SK-N-DZ (cell line): ENCODE measurements at regions not wholly inside any gene's neighbourhood (a gene's known extent, or its start where the extent isn't known, plus 50 kb on each side); places are given as distances from the start of the nearest gene placed in this dataset.

ENCODE experiments used
- DNase-seq: peaks from one replicate; pipeline ENCODE4 v3.0.0-alpha.2; 2015; ENCODE audit warnings: low spot score

DNA sequence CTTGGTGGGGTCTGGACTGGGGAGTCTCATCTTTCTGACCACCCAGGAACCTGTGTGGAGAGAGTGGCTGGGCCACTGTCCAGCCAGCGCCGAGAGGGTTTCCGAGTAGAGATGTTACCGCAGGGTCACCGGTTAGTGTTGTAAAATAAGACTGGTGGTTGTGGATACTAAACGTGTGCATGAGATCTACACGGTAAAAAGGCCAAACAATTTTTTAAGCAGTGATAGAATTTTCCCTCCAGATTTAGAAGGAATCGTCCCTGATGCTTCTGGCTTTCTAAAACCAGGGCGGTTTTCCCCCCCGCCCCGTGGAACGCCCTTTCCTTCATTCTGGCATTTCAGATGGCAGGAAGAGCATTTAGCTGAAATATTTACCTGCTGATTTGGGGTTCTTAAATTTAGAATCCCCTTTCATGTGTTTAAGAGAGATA is 72.6 kb upstream of the PPARA start:
- DNase-seq: no peak

DNA sequence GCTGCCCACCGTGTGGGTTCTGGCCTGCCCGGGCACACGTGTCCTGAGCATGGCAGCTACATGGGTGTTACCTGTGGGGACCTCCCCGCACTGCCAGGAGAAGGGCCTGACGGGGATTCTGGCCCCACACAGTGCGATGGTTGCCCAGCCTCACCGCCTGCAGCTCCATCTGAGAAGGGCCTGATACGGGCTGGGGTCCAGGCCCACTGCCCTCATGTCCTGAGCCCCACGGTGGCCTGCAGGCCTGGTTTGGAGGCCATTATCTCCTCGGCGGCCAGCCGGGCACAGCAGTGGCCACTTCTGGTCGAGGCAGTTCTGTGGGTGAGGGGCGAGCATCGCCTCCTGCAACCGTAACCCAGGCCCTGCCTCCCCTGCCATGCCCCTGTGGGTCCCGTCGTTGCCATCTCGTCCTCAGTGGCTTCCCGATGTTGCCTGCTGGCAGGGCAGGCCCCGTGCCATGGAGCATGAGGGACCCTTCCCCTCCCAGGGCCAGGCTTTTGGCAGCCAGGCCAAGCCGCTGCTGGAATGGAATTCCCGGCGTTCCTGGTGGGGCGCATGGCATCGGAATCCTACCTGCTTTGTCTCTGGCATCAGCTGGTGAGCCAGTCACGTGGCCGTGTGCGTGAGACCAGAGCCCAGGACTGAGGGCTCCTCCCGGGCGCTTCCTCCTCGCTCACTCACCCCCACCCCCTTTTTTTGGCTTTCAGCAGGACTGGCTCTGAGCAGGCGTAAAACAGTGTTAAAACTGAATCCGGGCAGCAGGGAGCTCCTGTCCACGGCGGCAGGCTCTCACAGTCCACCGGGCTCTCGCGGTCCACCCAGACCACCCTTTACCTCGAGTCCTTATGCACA is 71.9 kb upstream of the PPARA start:
- no peak for DNase-seq

DNA sequence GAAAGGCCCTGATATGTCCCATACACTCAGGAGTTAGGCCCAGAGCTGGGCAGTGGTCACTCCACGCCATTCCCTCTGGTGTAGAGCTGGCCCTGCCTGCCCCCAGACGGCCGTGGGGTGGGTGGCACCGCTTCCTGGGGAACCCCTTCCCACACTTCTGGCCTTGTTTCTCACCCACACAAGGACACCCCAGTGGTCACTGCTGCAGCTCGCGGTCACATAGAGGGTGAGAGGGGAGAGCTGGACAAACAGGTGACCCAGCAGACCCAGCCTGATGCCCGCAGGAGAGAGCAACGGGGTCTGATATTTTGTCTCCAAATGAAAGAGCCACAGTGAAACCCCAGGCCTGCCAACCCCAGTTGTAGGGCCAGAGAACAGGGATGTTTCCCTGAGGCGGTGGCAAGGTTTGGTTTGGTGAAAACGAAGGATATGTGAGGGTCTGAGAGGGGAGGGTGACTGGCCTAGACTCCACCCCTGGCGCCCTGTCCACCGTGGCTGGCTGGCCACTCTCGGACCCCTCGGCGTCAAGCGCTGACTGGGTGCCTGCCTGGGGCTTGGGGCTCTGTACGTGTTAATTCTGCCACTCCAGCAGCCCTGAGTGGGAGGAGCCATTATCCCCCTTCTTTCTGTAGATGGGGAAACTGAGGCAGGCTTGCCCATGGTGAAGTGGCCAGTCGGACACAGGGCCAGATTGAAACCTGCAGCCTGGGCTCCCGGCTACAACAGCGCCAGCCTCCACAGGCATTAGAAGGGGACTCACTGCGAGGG is 71.0 kb upstream of the PPARA start:
- DNase-seq: no peak

DNA sequence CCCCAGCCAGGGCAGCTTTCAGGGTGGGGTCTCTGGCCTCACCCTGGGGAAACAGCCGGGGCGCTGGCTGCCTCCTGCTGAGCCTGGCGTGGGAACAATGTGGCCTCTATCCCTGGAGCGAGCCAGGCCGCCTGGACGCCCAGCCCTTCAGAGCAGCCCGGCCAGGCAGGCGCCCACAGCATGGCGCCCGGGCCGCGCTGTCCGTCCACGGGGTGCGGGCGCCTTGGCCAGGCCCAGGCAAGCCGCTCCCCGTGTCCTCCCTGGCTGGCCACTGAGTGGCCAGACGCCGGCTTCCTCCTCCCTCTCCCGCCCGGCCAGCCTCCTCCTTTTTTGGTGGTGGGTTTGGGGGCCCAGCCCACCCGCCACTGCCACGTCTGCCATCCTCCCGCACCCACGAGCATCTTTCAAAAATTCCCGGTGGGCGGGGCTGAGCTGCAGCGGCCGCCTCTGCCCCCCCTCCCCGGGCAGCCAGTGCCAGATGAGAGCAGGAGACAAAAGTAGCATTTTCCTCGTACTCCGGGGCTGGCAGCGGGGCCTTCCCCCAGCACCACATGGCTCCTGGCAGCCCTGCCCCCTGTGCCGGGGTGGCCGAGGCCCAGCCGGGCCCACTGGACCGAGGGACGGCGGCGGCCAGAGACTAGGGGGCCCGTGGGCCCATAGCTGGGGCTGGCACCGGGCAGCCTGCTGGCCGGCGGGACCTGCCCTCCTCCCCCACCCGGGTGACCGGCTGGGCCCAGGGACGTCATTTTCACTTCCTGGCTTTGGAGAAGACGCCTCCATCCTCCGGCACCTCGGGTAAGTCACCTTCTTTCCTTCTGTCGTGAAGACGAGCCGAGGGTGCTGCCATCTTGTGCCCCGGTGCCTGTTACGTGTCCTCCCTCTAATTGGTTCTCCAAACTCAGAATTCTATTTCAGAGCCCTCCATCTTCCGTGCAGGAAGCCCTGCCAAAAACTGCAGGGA is 70.2 kb upstream of the PPARA start:
- DNase-seq: no peak

DNA sequence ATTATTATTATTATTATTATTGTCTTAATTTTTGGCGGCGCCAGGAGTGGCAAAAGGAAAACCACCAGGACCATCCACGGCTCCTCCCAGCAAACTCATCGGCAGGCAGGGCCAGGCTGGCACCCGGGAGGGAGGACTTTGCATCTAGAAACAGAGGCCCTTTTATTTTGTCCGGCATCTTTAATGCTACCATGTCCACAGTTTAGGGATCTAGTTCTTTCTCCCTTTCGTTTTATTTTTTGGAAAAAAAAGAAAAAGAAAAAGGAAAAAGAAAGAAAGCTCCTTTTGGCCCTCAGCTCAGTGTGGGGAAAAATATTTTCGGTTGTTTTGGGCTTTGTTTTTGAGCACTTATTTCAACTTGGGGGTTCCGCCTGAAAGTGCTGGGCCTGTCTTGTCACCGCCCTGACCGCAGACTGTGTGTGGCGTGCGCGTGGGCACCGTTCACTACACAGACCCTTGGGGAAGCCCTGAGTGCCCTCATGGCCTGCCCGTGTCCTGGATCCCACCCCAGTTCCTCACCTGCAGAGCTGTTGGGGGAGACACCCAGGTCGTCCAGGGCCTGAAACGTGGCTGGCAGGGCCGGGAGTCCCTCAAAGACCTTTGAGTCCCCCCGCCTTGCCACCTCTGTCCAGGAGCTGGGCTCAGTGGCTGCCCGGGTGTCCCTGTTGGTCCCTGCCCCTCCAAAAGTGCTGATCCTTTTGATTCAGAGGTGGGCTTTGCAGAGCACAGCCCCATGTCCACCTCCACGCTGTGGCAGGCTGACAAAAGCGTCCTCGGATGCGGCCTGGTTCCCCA is 69.1 kb upstream of the PPARA start:
- no peak for DNase-seq

DNA sequence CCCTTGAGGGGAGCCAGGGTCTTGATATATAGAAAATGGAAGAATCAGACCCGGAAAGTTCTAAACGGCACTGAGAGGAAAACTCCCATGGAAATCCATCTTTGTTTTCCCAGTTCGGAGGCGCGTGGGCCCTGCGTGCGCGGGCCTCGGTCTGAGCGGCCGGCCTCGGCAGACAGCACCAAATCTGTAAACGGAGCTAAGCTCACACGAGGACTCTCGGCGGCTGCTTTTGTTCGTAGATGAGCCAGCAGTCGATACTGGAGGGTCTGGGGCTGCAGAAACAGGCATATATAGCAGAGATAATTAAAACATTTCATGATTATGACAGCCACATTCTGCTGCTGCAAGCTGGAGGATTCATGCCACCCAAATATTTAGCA is 68.5 kb upstream of the PPARA start:
- no peak for DNase-seq

DNA sequence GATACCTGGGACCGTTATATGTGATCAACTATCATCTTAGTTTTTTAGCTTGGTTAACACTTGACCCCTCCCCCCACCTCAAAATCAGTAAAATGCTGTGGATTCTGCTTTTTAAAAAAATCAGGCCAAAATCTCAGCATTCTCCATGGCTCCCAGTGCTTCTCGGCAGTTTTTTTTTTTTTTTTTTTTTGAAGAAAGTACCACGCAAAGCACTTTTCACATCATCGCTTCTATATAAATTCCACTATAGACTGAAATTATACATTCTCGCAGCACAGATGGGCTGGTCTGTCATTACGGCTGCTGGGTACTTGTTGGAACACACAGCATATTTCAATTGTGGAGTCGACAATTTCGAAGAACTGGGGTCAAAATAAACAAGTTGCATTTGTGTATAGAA is 67.7 kb upstream of the PPARA start:
- no peak for DNase-seq

DNA sequence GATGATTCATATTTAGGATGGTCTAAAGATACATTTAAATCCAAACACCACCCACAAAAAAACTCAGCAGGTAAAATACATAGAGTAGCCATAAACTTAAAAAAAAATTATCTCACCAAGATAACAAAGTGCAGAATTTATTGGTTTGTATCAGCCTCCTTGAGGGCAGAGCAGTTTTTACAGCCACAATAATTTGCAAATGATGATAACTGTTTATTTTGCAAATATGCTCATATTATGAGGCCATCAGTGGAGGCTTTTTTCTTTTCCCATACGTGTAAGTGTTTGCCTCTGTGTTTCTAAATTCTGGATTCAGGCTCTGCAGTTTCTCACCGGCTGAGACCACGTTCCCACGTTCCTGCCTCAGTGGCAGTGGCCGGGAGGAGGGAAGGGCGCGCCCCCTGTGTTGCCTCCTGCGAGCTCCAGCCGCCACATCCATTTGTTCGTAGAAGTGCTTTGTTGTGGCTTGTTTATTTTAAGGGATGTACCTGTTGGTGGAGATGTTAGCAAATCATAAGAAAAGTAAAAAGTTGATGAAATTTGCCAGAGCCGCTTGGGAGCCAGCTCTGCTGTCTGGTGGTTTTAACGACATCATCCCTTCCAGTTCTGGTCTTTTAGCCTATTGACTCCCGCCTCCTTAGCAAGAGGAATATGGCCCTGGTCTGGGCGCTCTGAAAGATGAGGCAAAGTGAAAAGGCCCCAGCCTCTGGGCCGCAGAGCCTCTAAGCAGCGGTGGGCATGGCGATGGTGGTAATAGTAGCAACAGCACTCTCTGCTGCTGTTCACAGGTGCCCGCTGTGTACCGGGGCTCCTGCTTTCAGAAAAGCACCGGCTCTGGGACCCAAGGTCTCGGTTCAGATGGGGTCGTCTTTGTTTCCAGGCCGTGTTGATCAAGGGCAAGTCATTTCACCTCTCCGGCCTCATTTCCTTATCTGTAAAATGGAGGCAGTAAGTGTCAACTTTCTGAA is 66.7 kb upstream of the PPARA start:
- DNase-seq: no peak

DNA sequence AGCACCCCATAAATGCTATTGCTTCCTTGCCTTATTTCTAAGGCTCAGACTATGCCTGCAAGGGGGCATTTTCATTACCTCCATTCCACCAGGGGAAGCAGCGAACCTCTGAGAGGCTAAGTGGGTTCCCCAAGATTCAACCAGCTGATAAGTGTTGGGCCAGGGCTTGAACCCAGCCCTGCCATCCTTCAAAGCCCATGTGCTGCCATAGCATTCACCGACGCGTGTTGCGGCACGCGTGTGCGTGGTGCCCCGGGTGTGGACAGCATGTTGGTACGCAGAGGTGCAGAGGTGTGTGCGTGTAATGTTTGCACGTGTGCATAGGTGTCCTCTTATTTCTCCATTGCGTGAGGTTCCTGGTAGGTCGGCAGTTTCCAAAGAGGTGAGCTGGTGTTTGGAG is 66.0 kb upstream of the PPARA start:
- DNase-seq: no peak

DNA sequence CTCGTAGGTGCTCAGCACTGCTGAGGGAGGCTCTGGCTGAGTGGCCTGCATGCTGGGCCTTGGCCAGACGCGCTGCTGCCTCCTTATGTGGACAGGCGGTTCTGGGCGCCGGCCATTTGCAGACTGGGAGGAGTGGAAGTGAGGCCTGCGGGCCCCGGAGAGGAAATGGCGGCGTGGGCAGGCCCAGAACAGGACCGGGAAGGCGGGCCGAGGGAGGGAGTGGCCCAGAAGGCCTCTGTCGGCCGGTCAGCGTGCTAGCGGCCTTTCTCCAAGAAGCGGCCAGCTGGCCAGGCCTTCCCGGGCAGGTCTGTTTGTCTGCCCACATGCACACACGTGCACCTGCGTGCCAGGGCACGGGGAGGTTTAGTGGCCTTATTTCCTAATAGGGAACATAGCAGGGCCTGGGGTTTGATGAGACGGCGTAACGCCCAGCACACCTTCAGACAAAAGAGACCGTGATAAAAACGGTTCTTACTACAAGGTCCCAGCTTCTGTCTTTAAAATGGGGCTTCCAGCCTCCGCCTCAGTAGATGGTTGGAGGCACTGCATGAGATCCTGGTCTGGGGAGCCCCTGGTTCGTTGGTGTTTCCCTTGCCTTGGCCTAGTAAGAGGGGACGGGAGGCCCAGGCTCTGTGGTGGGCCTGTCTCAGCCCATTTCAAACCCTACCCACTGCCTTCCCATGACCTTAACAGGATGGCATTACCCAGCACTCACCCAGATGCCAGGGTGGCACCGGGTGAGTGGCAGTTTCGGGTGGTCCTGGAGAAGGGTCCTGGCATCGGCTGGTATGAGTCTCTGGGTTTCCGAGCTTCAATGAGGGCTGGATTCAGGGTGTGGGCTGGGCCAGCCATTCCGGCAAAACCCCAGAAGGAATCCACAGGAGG is 65.1 kb upstream of the PPARA start:
- DNase-seq: no peak

DNA sequence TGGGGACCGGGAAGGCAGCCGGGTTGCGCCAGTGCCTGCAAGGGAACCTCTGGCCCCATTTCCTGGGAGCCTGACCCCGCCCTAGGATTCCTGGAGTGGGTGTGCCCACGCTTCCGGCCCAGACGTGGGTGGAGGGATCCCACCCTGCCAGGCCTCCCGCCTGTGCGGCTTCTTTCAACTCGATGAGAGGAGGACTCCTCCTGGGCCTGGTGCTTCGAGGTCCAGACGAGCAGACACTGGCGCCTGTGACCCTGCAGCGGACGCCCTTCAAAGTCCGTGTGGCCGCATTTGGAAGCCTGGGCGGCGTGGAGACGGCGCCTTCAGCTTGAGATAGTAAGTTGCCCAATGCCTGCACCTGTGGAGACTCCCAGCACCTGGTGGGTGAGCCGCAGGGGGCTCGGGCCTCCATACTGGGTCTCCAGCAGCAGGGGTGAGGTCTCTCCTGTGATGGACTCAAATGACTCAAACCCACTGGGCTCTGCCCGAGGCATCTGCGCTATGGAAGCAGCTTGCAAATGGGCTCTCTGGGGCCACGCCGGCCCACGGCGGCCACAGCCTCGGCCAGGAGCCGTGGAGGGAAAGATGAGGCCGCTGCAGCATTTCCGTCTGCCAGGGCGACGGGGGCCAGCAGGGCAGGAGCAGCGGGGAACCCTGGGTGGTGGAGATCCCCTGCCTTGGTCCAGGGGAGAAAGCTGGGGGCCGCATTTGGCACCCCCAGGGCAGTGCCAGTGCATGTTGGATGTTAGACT is 64.3 kb upstream of the PPARA start:
- DNase-seq: no peak

DNA sequence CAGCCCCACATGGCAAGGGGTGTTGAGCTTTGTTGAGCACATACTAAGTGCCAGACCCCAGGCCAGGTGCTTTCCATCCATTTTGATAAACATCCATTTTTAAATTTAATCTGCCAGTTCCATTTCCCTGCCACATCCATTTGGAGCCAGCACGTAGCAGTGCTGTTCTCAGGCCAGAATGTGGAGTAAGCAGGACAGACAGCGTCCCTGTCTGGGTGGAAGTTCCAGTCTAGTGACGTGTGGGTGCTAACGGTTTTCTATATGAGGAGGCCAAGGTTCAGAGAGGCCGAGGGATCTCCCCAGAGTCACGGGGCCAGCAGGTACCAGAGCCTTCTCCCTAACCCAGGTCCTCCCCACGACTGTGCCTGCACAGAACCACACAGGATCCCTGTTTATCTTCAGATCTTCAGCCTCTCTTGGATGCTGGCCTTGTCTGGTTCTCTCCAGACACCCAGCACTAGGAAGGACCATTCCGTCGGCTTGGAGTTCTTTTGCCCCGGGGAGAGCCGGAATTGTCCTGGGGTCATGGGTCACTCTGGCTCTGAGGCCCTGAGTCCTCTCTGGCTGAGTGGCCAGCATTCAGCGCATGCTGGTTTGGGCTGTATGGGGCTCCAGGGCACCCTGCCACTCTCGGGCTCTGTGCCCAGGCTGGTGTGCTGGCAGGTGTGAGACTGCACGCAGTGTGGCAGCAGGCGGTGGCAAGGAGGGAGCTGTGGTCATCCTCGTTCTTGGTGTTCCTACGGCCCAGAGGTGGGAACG is 63.6 kb upstream of the PPARA start:
- DNase-seq: peak; percentile 48

DNA sequence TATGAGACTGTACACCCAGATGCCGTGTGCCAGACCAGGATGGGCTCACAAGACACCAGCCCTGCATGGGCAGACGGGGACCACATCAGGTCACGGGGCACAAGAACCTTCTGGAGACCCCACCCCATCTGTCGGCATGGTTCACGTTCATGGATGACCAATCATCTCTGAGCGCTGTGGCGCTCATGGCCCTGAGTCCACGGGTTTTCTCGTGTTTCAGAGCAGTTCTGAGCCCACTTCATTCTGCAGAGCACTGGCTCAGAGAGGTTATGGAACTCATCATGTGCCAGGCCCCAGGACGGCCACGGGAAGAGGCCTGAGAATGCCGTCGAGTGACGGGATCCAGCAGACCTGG is 63.0 kb upstream of the PPARA start:
- no peak for DNase-seq

DNA sequence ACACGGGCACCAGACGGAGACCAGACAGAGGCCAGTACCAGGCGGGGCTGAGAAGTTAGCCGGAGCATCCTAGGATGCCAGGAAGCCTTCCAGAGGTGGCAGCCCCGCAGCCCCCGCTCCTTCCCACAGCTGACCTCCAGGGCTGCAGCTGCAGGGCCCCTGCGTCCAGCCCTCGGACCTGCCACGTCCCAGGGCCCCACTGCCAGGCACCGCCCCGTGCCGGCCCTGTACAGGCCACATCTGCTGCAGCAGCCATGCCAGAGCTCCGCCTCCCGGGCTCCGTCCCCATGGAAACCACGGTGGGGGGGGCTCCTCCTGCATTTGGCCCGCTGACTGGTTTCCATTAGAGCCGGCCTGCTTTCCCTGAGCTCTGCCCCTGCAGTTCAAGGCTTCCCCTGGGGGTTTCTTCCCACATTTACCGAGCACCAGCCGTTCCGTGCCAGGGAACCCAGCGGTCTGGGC is 62.5 kb upstream of the PPARA start:
- peak; percentile 77 for DNase-seq

DNA sequence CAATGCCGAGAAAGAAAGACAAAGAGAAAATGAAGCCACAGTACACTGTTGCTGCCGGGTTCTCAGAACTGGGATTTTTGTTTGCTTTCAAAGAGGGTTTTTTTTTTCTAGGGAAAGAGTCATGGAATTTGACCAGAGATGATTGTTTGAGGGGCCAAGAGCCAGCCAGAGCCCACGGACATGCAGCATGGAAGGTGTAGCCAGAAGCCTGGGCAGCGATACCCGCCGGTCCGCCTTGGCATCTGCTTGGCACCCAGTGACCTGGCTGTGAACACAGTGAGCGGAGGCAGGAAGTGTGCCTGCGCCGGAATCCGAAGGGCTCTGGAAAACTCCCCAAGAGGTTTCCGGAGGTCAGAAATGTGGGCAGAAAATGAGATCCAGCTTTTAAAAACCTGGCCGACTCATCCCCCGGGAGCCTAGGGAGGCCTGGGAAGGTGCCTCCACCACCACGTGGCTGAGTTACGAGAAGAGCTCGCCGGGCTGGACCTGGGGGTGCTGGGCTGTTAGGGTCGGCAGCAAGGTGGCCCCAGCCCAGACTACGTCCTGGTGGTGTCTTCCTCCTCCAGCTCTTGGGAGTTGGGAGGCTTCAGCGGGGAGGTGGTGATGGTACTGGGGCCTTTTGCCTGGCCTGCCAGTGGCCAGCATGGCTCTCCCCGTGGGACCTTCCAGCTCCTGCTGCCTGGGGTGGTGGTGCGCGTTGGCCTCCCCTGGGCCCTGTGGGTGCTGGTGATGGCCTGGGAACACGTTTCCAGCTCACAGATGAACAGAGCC is 61.6 kb upstream of the PPARA start:
- no peak for DNase-seq

DNA sequence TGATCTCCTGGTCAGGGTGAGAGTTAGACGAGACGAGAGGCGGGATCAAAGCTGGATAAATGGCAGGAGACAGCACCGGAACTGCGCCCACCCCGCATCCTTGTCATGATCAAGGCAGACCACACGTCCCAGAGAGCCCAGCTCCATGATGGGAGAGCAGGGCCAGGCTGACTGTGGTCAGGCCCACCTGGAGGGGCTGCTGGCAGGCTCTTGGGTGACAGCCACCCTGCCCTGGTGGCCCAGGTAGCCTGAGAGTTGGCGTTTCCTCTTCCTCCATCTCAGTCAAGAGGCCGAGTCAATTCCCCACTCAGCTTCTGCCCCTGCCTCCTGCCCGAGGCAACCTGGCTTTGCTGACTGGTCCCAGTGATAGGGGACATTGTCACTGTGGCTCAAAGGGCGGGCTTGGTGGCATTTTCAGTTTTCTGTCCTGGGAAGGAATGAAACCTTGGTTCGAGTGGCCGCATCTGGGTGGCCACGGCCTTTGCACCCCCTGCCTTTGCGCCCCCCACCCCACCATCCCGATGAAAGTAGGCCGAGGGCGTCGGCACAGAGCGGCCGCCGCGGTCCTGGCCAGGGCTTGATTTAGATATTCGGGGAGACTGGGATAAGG is 60.8 kb upstream of the PPARA start:
- DNase-seq: no peak
